ENCODE measurements at regions not wholly inside any gene's neighbourhood (a gene's known extent, or its start where the extent isn't known, plus 50 kb on each side); places are given as distances from the start of the nearest gene placed in this dataset.
"Not testable (repeated sequence)": the region's sequence is repeated elsewhere in the genome, so short reads cannot be mapped to it uniquely, and the experiment has no call there.

GRCh38 chr10:45555332-45555731 lies 117.2 kb downstream of the ZFAND4 start:
- not testable (repeated sequence) for TF ChIP-seq CTCF, POLR2A (IDR thresholded peaks at IDR 0.05)

Data from thyroid gland (tissue), 4 donors.